ENCODE measurements at regions not wholly inside any gene's neighbourhood (a gene's known extent, or its start where the extent isn't known, plus 50 kb on each side); places are given as distances from the start of the nearest gene placed in this dataset.

- TF ChIP-seq EZH2phosphoT487 (IDR thresholded peaks at IDR 0.05; ENCODE audit: insufficient read depth, low read depth) (no peak), EZH2 (IDR thresholded peaks at IDR 0.05; ENCODE audit: insufficient read depth, poor library complexity, severe bottlenecking) (no peak)
Measured at GRCh38 chr12:124238886-124239285, 56.0 kb upstream of the RFLNA start.

Data from GM23248 (cell line).